A673 (cell line): ENCODE measurements at regions not wholly inside any gene's neighbourhood (a gene's known extent, or its start where the extent isn't known, plus 50 kb on each side); places are given as distances from the start of the nearest gene placed in this dataset.

Experiments
- BruUV-seq: library from RNA; stranded (reverse); fragments of 400-500 nt; replicated peaks from 2 replicates; lab custom pipeline; 2021; lab: Mats Ljungman, UMichigan
- CTCF ChIA-PET: fragments of 300-600 bp; sonication (Branson Sonifier 250); formaldehyde crosslinking; loops from one replicate; lab custom pipeline; 2022; ENCODE audit warnings: antibody characterized with exemption; lab: Charles Lee
- POLR2A ChIA-PET: fragments of 300-600 bp; sonication (Branson Sonifier 250); formaldehyde crosslinking; loops from one replicate; lab custom pipeline; 2022; ENCODE audit warnings: antibody characterized with exemption; ENCODE audit not compliant: low non-redundant PET; lab: Charles Lee
- DNase-seq: peaks from one replicate; pipeline ENCODE4 v3.0.0-alpha.2; 2015; ENCODE audit warnings: low spot score
- H3K27ac ChIP-seq: fragments of 200-600 bp; sonication (generic); 2 replicates; pipeline ENCODE4 v1.5.1; 2016; ENCODE audit warnings: mixed run types, low read depth, mild to moderate bottlenecking, mixed read lengths, antibody characterized with exemption, low read length; ENCODE audit not compliant: poor library complexity, severe bottlenecking
- H3K27me3 ChIP-seq: fragments of 200-600 bp; sonication (generic); replicated peaks from 2 replicates; pipeline ENCODE4 v1.6.1; 2017; ENCODE audit warnings: mixed run types, low read depth, mild to moderate bottlenecking, mixed read lengths, antibody characterized with exemption, low read length; ENCODE audit not compliant: insufficient read depth, poor library complexity
- H3K36me3 ChIP-seq: fragments of 200-600 bp; sonication (generic); 2 replicates; pipeline ENCODE4 v1.6.1; 2016; ENCODE audit warnings: mixed run types, mild to moderate bottlenecking, mixed read lengths, antibody characterized with exemption, low read length; ENCODE audit not compliant: insufficient read depth, poor library complexity, severe bottlenecking
- H3K4me1 ChIP-seq: fragments of 200-600 bp; sonication (generic); 2 replicates; pipeline ENCODE4 v1.6.1; 2017; ENCODE audit warnings: mixed run types, mild to moderate bottlenecking, mixed read lengths, antibody characterized with exemption, low read length; ENCODE audit not compliant: insufficient read depth, poor library complexity, severe bottlenecking
- H3K4me3 ChIP-seq: fragments of 200-600 bp; sonication (generic); 2 replicates; pipeline ENCODE4 v1.5.1; 2016; ENCODE audit warnings: low read depth, mixed run types, mild to moderate bottlenecking, mixed read lengths, low read length; ENCODE audit not compliant: poor library complexity, severe bottlenecking
- H3K9me3 ChIP-seq: fragments of 200-600 bp; sonication (generic); 2 replicates; pipeline ENCODE4 v1.6.1; 2016; ENCODE audit warnings: mixed run types, low read depth, mild to moderate bottlenecking, mixed read lengths, antibody characterized with exemption, low read length; ENCODE audit not compliant: poor library complexity, severe bottlenecking
- CTCF ChIP-seq: fragments of 300-800, 200-600 bp; sonication (generic); conservative IDR thresholded peaks from 2 replicates; pipeline ENCODE4 v1.5.1; 2017; ENCODE audit warnings: low read depth, mild to moderate bottlenecking, antibody characterized with exemption, low read length, moderate library complexity, mixed read lengths
- EZH2 ChIP-seq: fragments of 200-600 bp; sonication (generic); IDR thresholded peaks from 2 replicates; pipeline ENCODE4 v1.6.1; 2017; ENCODE audit warnings: borderline replicate concordance, low read depth, mild to moderate bottlenecking, mixed read lengths, antibody characterized with exemption, low read length; ENCODE audit not compliant: poor library complexity, severe bottlenecking
- intact Hi-C: fragments of 100-400 bp; cut with micrococcal nuclease; formaldehyde crosslinking; loops from one replicate; pipeline ENCODE4 v1.10.0; 2022; ENCODE audit not compliant: unreplicated experiment

GRCh38 chr4:28360681-28361080, 1500.0 kb downstream of the STIM2 start:
- Histone ChIP-seq H3K27ac (no peak overlapping the region), H3K4me1 (peaks cover 12% of the 10 kb centered on the region), H3K4me3 (no peak overlapping the region), H3K9me3 (no peaks in the 10 kb centered on the region), H3K36me3 (no peaks in the 10 kb centered on the region), H3K27me3 (no peaks in the 10 kb centered on the region)
- intact Hi-C loops = no loop called here
- POLR2A ChIA-PET = no interaction called here
- CTCF ChIA-PET = no interaction called here
- TF ChIP-seq CTCF = no peak
- TF ChIP-seq EZH2 = no peak
- no TSS peak for BruUV-seq
- DNase-seq = no peak

- H3K4me1 ChIP-seq = peaks cover 6% of the 10 kb centered on the region
- TF ChIP-seq EZH2 = no peak
- TF ChIP-seq CTCF = no peak
- POLR2A ChIA-PET = no interaction called here
- H3K9me3 ChIP-seq = no peaks in the 10 kb centered on the region
- H3K27me3 ChIP-seq = no peaks in the 10 kb centered on the region
- no peak overlapping the region for H3K4me3 ChIP-seq
- no peak for DNase-seq
- CTCF ChIA-PET = no interaction called here
- no TSS peak for BruUV-seq
- H3K27ac ChIP-seq = no peak overlapping the region
- H3K36me3 ChIP-seq = no peaks in the 10 kb centered on the region
- intact Hi-C loops = no loop called here
Measured at GRCh38 chr4:28362169-28362568, 1501.5 kb downstream of the STIM2 start.

GRCh38 chr4:28369499-28369898, 1508.9 kb downstream of the STIM2 start:
- POLR2A ChIA-PET = no interaction called here

More at GRCh38 chr4:28369499-28369898, 1508.9 kb downstream of the STIM2 start:
- intact Hi-C loops = no loop called here
- Histone ChIP-seq H3K4me3 (no peak overlapping the region), H3K9me3 (no peaks in the 10 kb centered on the region), H3K27ac (no peak overlapping the region), H3K36me3 (no peaks in the 10 kb centered on the region), H3K27me3 (no peaks in the 10 kb centered on the region), H3K4me1 (no peaks in the 10 kb centered on the region)
- no peak for TF ChIP-seq CTCF
- no peak for TF ChIP-seq EZH2
- DNase-seq = no peak
- CTCF ChIA-PET = no interaction called here
- BruUV-seq = no TSS peak
